Endothelial cell of umbilical vein (primary cell): ENCODE measurements at regions not wholly inside any gene's neighbourhood (a gene's known extent, or its start where the extent isn't known, plus 50 kb on each side); places are given as distances from the start of the nearest gene placed in this dataset.

ENCODE experiments used
- GATA2 ChIP-seq: IDR thresholded peaks from 2 replicates; pipeline ENCODE4 v1.7.0; 2011; ENCODE audit warnings: low read depth, mild to moderate bottlenecking, moderate library complexity, mixed read lengths, low read length; ENCODE audit not compliant: insufficient read length, insufficient read depth
- MAX ChIP-seq: IDR thresholded peaks from 2 replicates; pipeline ENCODE4 v1.6.1; 2011; ENCODE audit not compliant: insufficient read depth, insufficient read length
- POLR2A ChIP-seq: IDR thresholded peaks from 2 replicates; pipeline ENCODE4 v1.6.1; 2012; ENCODE audit warnings: low read depth, mild to moderate bottlenecking, control low read depth, low read length
- POLR2AphosphoS5 ChIP-seq: IDR thresholded peaks from 2 replicates; pipeline ENCODE4 v1.6.1; 2012; ENCODE audit warnings: low read depth, mild to moderate bottlenecking, control low read depth, low read length, moderate library complexity; ENCODE audit not compliant: insufficient read depth
- TF ChIP-seq, protein P1 (sequence below), 2 donors: IDR thresholded peaks; 1 replicate in 1 of 2; 2 replicates in 1 of 2; pipeline ENCODE4 v1.5.1; 2011; ENCODE audit warnings: low read length in 2 of 2, mild to moderate bottlenecking in 2 of 2, moderate library complexity in 2 of 2, control low read depth in 1 of 2, inconsistent platforms in 1 of 2, low read depth in 1 of 2; ENCODE audit not compliant: insufficient read depth in 1 of 2; ENCODE audit errors: extremely low read depth in 1 of 2

DNA sequence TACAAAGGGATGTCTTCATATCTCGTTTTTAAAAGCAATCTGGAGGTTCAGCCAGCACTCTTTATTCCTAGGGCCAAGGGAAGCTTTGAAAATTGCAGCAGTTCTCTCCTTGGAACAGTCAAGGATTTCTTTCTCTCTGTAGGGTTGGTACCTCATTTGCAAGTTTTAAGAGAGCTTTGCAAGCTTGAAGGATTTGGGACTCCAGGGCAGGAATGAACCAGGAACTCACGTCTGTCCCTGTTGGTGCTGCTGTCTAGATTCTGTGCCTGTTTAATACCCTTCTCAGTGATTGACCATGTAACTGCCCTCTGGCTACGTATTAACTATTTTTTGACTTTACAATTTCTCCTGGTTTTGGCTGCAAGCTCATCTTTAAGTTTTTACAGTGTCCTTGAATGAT is 262.5 kb upstream of the ST6GAL2 start:
- TF ChIP-seq MAX: no peak
- TF ChIP-seq, protein P1, sequence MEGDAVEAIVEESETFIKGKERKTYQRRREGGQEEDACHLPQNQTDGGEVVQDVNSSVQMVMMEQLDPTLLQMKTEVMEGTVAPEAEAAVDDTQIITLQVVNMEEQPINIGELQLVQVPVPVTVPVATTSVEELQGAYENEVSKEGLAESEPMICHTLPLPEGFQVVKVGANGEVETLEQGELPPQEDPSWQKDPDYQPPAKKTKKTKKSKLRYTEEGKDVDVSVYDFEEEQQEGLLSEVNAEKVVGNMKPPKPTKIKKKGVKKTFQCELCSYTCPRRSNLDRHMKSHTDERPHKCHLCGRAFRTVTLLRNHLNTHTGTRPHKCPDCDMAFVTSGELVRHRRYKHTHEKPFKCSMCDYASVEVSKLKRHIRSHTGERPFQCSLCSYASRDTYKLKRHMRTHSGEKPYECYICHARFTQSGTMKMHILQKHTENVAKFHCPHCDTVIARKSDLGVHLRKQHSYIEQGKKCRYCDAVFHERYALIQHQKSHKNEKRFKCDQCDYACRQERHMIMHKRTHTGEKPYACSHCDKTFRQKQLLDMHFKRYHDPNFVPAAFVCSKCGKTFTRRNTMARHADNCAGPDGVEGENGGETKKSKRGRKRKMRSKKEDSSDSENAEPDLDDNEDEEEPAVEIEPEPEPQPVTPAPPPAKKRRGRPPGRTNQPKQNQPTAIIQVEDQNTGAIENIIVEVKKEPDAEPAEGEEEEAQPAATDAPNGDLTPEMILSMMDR (IDR thresholded peaks at IDR 0.05; ENCODE audit: extremely low read depth in 1 of 2, insufficient read depth in 1 of 2, low read depth in 1 of 2, low read length in 2 of 2): no peak
- no peak for TF ChIP-seq POLR2A
- no peak for TF ChIP-seq POLR2AphosphoS5
- TF ChIP-seq GATA2: no peak
